ENCODE measurements at regions not wholly inside any gene's neighbourhood (a gene's known extent, or its start where the extent isn't known, plus 50 kb on each side); places are given as distances from the start of the nearest gene placed in this dataset.

DNA sequence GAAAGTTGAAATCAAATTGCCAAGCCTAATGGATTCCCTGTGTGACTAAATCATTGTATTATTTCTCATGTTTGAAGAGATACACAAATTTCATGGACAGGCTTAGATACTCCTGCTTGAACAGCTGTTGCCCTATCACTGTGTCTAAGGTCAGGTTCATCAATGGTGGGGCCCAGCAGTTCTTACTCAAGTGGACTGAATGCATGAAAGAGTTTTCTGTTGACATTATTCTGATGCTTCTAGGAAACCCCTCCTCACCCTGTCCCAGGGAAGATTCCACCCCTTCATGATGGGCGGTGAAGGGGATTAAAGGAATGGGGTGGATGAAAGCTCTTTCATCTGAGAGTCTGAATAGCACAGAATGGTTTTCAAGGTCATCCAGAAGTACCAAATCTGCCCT lies 148.8 kb downstream of the INO80D start:
- DNase-seq: no peak
- no peaks in the 10 kb centered on the region for H3K27me3 ChIP-seq
- TF ChIP-seq, protein P1, sequence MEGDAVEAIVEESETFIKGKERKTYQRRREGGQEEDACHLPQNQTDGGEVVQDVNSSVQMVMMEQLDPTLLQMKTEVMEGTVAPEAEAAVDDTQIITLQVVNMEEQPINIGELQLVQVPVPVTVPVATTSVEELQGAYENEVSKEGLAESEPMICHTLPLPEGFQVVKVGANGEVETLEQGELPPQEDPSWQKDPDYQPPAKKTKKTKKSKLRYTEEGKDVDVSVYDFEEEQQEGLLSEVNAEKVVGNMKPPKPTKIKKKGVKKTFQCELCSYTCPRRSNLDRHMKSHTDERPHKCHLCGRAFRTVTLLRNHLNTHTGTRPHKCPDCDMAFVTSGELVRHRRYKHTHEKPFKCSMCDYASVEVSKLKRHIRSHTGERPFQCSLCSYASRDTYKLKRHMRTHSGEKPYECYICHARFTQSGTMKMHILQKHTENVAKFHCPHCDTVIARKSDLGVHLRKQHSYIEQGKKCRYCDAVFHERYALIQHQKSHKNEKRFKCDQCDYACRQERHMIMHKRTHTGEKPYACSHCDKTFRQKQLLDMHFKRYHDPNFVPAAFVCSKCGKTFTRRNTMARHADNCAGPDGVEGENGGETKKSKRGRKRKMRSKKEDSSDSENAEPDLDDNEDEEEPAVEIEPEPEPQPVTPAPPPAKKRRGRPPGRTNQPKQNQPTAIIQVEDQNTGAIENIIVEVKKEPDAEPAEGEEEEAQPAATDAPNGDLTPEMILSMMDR (IDR thresholded peaks at IDR 0.05): no peak
- no peaks in the 10 kb centered on the region for H3K9me3 ChIP-seq
- H3K4me1 ChIP-seq: no peaks in the 10 kb centered on the region
- no peak overlapping the region for H3K4me3 ChIP-seq
- no peak overlapping the region for H3K27ac ChIP-seq
- intact Hi-C loops (cut with DNase I): no loop called here
- no peaks in the 10 kb centered on the region for H3K36me3 ChIP-seq
- H3K9ac ChIP-seq (ENCODE audit: low read depth in 2 of 2, low read length in 2 of 2): no peak overlapping the region

DNA sequence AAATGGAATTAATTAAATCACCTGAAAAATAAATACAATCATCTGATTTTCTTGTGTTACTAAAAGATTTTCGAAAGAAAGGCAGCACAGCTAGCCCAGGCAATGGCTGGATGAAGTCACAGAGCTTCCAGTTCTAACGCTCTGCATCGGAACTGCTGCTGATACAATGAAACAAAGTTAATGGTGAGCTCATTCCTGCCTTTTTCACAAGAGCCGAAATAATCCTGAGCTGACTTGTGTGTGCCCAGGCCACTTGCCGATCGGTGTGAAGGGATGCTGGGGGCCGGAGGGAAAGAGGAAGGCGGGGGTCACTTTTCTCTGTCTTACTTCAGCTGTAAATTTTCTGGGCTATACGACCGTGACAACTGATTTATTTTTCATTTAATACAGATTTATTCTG lies 149.5 kb downstream of the INO80D start:
- no peak overlapping the region for H3K4me3 ChIP-seq
- H3K27me3 ChIP-seq: no peaks in the 10 kb centered on the region
- H3K9ac ChIP-seq (ENCODE audit: low read depth in 2 of 2, low read length in 2 of 2): no peak overlapping the region
- DNase-seq: no peak
- TF ChIP-seq, protein P1 (IDR thresholded peaks at IDR 0.05): no peak
- no peaks in the 10 kb centered on the region for H3K4me1 ChIP-seq
- H3K27ac ChIP-seq: no peak overlapping the region
- H3K9me3 ChIP-seq: no peaks in the 10 kb centered on the region
- H3K36me3 ChIP-seq: no peaks in the 10 kb centered on the region
- intact Hi-C loops (cut with DNase I): no loop called here

DNA sequence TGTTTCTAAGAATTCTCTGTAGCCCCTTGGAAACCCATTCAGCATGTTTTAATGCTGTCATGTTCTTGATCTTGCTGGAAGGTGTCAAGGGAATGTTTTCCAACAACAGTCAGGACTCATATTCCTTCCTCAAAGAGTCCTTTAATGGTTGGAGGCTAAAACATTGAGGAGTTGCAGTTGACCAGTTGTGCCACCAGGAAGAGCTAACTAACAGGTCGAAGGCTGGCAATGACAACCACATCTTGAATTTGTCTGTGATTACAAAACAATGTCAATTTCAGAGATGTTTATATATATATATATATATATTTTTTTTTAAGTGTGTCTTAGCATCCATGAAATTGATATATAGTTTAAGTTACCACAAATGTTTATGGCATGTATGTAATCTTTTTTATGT lies 151.5 kb downstream of the INO80D start:
- intact Hi-C loops (cut with DNase I): no loop called here
- H3K9me3 ChIP-seq: no peaks in the 10 kb centered on the region
- DNase-seq: no peak

DNA sequence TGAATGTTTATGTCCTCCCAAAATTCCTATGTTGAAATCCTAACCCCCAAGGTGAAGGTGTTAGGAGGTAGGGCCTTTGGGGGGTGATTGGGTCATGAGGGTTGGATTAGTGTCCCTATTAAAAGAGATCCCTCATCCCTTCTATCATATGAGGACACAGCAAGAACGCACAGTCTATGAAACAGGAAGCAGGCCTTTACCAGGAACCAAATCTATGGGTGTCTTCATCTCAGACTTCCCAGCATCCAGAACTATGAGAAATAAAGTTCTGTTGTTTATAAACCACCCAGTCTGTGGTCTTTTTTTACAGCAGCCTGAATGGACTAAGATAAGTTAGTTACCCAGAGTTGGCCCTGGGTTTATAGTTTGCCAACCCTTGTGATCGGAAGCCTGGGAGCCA lies 153.1 kb downstream of the INO80D start:
- H3K9ac ChIP-seq (ENCODE audit: low read depth in 2 of 2, low read length in 2 of 2): no peak overlapping the region
- DNase-seq: no peak
- no peak overlapping the region for H3K4me3 ChIP-seq
- no peaks in the 10 kb centered on the region for H3K9me3 ChIP-seq
- TF ChIP-seq, protein P1 (IDR thresholded peaks at IDR 0.05): no peak
- no peaks in the 10 kb centered on the region for H3K27me3 ChIP-seq
- H3K27ac ChIP-seq: no peak overlapping the region
- intact Hi-C loops (cut with DNase I): no loop called here
- H3K36me3 ChIP-seq: no peaks in the 10 kb centered on the region
- H3K4me1 ChIP-seq: no peaks in the 10 kb centered on the region

More for the DNA sequence above, 151.5 kb downstream of the INO80D start:
- Histone ChIP-seq H3K27me3 (no peaks in the 10 kb centered on the region), H3K4me1 (no peaks in the 10 kb centered on the region), H3K27ac (no peak overlapping the region), H3K4me3 (no peak overlapping the region), H3K9ac (ENCODE audit: low read depth in 2 of 2, low read length in 2 of 2) (no peak overlapping the region), H3K36me3 (no peaks in the 10 kb centered on the region)
- TF ChIP-seq, protein P1 (IDR thresholded peaks at IDR 0.05): peak; percentile 14

DNA sequence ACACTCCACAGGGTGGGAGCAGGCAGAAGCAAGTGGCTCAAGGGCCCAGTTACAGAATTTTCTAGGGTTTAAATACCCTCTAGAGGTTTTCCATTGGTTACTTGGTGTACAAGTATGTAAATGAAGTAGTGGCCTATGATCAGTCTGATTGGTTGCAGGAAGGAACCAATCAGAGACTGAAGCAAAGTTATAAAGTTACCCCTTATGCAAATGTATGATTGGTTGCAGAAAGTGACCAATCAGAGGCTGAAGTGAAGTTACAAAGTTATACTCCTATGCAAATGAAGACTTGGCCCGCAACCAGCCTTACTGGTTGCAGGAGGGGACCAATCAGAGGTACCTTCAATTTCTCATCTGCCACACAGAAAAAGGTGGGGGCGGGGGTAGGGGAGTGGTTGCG lies 154.6 kb downstream of the INO80D start:
- H3K4me3 ChIP-seq: no peak overlapping the region
- TF ChIP-seq, protein P1 (IDR thresholded peaks at IDR 0.05): no peak
- H3K36me3 ChIP-seq: no peaks in the 10 kb centered on the region
- no peaks in the 10 kb centered on the region for H3K4me1 ChIP-seq
- intact Hi-C loops (cut with DNase I): no loop called here
- no peaks in the 10 kb centered on the region for H3K27me3 ChIP-seq
- DNase-seq: no peak
- no peak overlapping the region for H3K27ac ChIP-seq
- H3K9me3 ChIP-seq: no peaks in the 10 kb centered on the region
- no peak overlapping the region for H3K9ac ChIP-seq (ENCODE audit: low read depth in 2 of 2, low read length in 2 of 2)

DNA sequence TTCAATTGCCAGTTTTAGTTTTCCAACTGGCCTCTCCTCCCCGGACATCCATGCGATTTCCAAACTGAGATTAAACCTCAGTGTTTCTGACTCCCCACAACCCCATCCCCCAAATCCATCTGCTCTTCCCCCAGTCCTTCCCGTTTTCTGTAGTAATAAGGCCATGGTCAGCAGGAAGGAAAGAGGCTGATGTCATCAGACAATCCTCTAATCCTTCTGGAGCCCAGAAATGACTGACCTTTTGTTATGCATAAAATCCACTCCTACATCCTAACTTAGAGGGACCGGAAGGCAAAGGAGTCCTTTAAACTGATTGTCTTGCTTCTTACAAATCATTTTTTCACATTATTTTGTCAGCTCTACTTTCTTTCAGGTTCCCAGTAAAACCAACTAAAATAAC lies 155.8 kb downstream of the INO80D start:
- DNase-seq: no peak
- H3K27me3 ChIP-seq: no peaks in the 10 kb centered on the region
- no peaks in the 10 kb centered on the region for H3K9me3 ChIP-seq
- intact Hi-C loops (cut with DNase I): no loop called here
- TF ChIP-seq, protein P1 (IDR thresholded peaks at IDR 0.05): no peak
- H3K9ac ChIP-seq (ENCODE audit: low read depth in 2 of 2, low read length in 2 of 2): no peak overlapping the region
- no peak overlapping the region for H3K4me3 ChIP-seq
- peaks cover 4% of the 10 kb centered on the region for H3K4me1 ChIP-seq
- no peak overlapping the region for H3K27ac ChIP-seq
- H3K36me3 ChIP-seq: no peaks in the 10 kb centered on the region

Data from colonic mucosa (tissue), 4 donors.